A549 (cell line): ENCODE measurements at regions not wholly inside any gene's neighbourhood (a gene's known extent, or its start where the extent isn't known, plus 50 kb on each side); places are given as distances from the start of the nearest gene placed in this dataset.

ENCODE experiments used
- ATAC-seq, 2 experiments: fragments of 200-7000 bp in 1 of 2; fragments of >200 bp in 1 of 2; cut with Nextera tagmentation in 1 of 2; cut with Tn5 transposase in 1 of 2; 3 replicates each; pipeline versions ENCODE4 v1.8.0 to v1.9.1; 2018 to 2020; ENCODE audit warnings: mild to moderate bottlenecking in 1 of 2, moderate library complexity in 1 of 2
- CTCF ChIA-PET: fragments of 300-600 bp; sonication (Branson Sonifier 250); formaldehyde crosslinking; extraction: SDS; loops from one replicate; lab custom pipeline; 2021; ENCODE audit warnings: antibody characterized with exemption, inconsistent platforms; lab: Yijun Ruan, JAX
- POLR2A ChIA-PET: fragments of 350-600 bp; formaldehyde crosslinking; extraction: SDS; loops from one replicate; lab custom pipeline; 2021; ENCODE audit warnings: antibody characterized with exemption, inconsistent platforms; lab: Yijun Ruan, JAX
- DNase-seq, 2 experiments: peaks; one replicate each; pipeline versions ENCODE4 v3.0.0 to v3.0.0-alpha.2; 2011 to 2016; ENCODE audit warnings: low read depth in 1 of 2, low spot score in 1 of 2
- FAIRE-seq: peaks from 2 replicates; lab custom pipeline; 2011; peaks lifted over from hg19 to GRCh38; lab: Jason Lieb, UNC
- H3K27ac ChIP-seq, 2 experiments: fragments of >200 bp; sonication (Bioruptor Twin); formaldehyde crosslinking; 3 replicates each; pipeline ENCODE4 v1.5.1; 2016 to 2017
- H3K4me1 ChIP-seq: fragments of >200 bp; sonication (Bioruptor Twin); formaldehyde crosslinking; 3 replicates; pipeline ENCODE4 v1.6.1; 2016
- H3K4me2 ChIP-seq: fragments of >200 bp; sonication (Bioruptor Twin); formaldehyde crosslinking; 3 replicates; pipeline ENCODE4 v1.6.1; 2016
- H3K4me3 ChIP-seq: fragments of >200 bp; sonication (Bioruptor Twin); formaldehyde crosslinking; 3 replicates; pipeline ENCODE4 v1.5.1; 2016
- H3K9me3 ChIP-seq: fragments of >200 bp; sonication (Bioruptor Twin); formaldehyde crosslinking; 3 replicates; pipeline ENCODE4 v1.6.1; 2016
- BHLHE40 ChIP-seq: IDR thresholded peaks from 2 replicates; pipeline ENCODE4 v1.6.1; 2012; ENCODE audit warnings: low read depth, low read length, inconsistent platforms
- CBX2 ChIP-seq: fragments of 200-600 bp; sonication (generic); IDR thresholded peaks from 2 replicates; pipeline ENCODE4 v1.6.1; 2016; ENCODE audit warnings: low read depth, mild to moderate bottlenecking, borderline replicate concordance
- CBX8 ChIP-seq: fragments of 200-600 bp; sonication (generic); IDR thresholded peaks from 2 replicates; pipeline ENCODE4 v1.6.1; 2016
- CTCF ChIP-seq: fragments of >200 bp; sonication (Bioruptor Twin); formaldehyde crosslinking; IDR thresholded peaks from 3 replicates; pipeline ENCODE4 v1.5.1; 2016
- EHMT2 ChIP-seq: fragments of 200-600 bp; sonication (generic); IDR thresholded peaks from 2 replicates; pipeline ENCODE4 v1.6.1; 2016; ENCODE audit warnings: antibody characterized with exemption, low read depth, mild to moderate bottlenecking, moderate library complexity
- ELK1 ChIP-seq: fragments of 150-350 bp; IDR thresholded peaks from 2 replicates; pipeline ENCODE4 v1.6.1; 2014; ENCODE audit warnings: low read depth, mild to moderate bottlenecking, low read length
- FOSB ChIP-seq: fragments of 250-450 bp; sonication (Bioruptor Pico); IDR thresholded peaks from 2 replicates; pipeline ENCODE4 v1.5.0; 2020; ENCODE audit warnings: mild to moderate bottlenecking, moderate library complexity
- FOSL2 ChIP-seq, 2 experiments: fragments of 450-650 bp in 1 of 2; fragments of >200 bp in 1 of 2; sonication (Bioruptor Twin) in 1 of 2; formaldehyde crosslinking; IDR thresholded peaks; 2 replicates each; pipeline versions ENCODE4 v1.5.0 to v1.6.1; 2016 to 2020; ENCODE audit warnings: mild to moderate bottlenecking in 1 of 2, moderate library complexity in 1 of 2
- FOXS1 ChIP-seq: fragments of 250-450 bp; sonication (Bioruptor Pico); IDR thresholded peaks from 2 replicates; pipeline ENCODE4 v1.5.0; 2020; ENCODE audit warnings: mild to moderate bottlenecking, moderate library complexity
- HES2 ChIP-seq: fragments of >200 bp; sonication (Bioruptor Twin); formaldehyde crosslinking; IDR thresholded peaks from 2 replicates; pipeline ENCODE4 v1.6.1; 2016
- HMGXB4 ChIP-seq: fragments of 250-450 bp; sonication (Bioruptor Pico); IDR thresholded peaks from 2 replicates; pipeline ENCODE4 v1.5.0; 2021; ENCODE audit warnings: mild to moderate bottlenecking, moderate library complexity, borderline replicate concordance
- HOXB13 ChIP-seq: fragments of 250-450 bp; sonication (Bioruptor Pico); IDR thresholded peaks from 2 replicates; pipeline ENCODE4 v1.5.0; 2020; ENCODE audit warnings: low read depth, mild to moderate bottlenecking, moderate library complexity
- HOXB5 ChIP-seq: fragments of 250-450 bp; sonication (Bioruptor Pico); IDR thresholded peaks from 2 replicates; pipeline ENCODE4 v1.5.0; 2020; ENCODE audit warnings: mild to moderate bottlenecking, moderate library complexity
- JUNB ChIP-seq: fragments of >200 bp; sonication (Bioruptor Twin); formaldehyde crosslinking; IDR thresholded peaks from 2 replicates; pipeline ENCODE4 v1.6.1; 2016
- KDM1A ChIP-seq: fragments of 200-600 bp; sonication (generic); IDR thresholded peaks from 2 replicates; pipeline ENCODE4 v1.6.1; 2016; ENCODE audit warnings: low read depth, mild to moderate bottlenecking
- KDM5A ChIP-seq: fragments of 200-600 bp; sonication (generic); IDR thresholded peaks from 2 replicates; pipeline ENCODE4 v1.6.1; 2016; ENCODE audit warnings: antibody characterized with exemption, mild to moderate bottlenecking
- MAZ ChIP-seq: fragments of 150-350 bp; IDR thresholded peaks from 2 replicates; pipeline ENCODE4 v1.6.1; 2014; ENCODE audit warnings: antibody characterized with exemption, low read depth, low read length, borderline replicate concordance
- MYC ChIP-seq: IDR thresholded peaks from 2 replicates; pipeline ENCODE4 v1.6.1; 2012; ENCODE audit warnings: mild to moderate bottlenecking, inconsistent platforms, low read length, improper control_type of control experiment, borderline replicate concordance
- NPAS2 ChIP-seq: fragments of 250-450 bp; sonication (Bioruptor Pico); IDR thresholded peaks from 2 replicates; pipeline ENCODE4 v1.8.0; 2022; ENCODE audit warnings: mild to moderate bottlenecking, moderate library complexity, borderline replicate concordance
- NR3C1 ChIP-seq: fragments of >200 bp; sonication (Bioruptor Twin); formaldehyde crosslinking; IDR thresholded peaks from 3 replicates; pipeline ENCODE4 v1.6.1; 2017
- PHF8 ChIP-seq: fragments of 200-600 bp; sonication (generic); IDR thresholded peaks from 2 replicates; pipeline ENCODE4 v1.6.1; 2016; ENCODE audit warnings: low read depth, mild to moderate bottlenecking, antibody characterized with exemption, moderate library complexity, borderline replicate concordance
- RAD21 ChIP-seq, 2 experiments: fragments of >200 bp in 1 of 2; sonication (Bioruptor Twin) in 1 of 2; formaldehyde crosslinking in 1 of 2; IDR thresholded peaks in 1 of 2; conservative IDR thresholded peaks in 1 of 2; 2 replicates in 1 of 2; 3 replicates in 1 of 2; pipeline ENCODE4 v1.6.1; 2012 to 2018; ENCODE audit warnings: inconsistent platforms in 1 of 2
- RARB ChIP-seq: fragments of 250-450 bp; sonication (Bioruptor Pico); IDR thresholded peaks from 2 replicates; pipeline ENCODE4 v1.8.0; 2021; ENCODE audit warnings: mild to moderate bottlenecking, moderate library complexity
- RCOR1 ChIP-seq: fragments of 150-350 bp; IDR thresholded peaks from 2 replicates; pipeline ENCODE4 v1.6.1; 2014; ENCODE audit warnings: antibody characterized with exemption, low read length, low read depth
- TFCP2L1 ChIP-seq: fragments of 250-450 bp; sonication (Bioruptor Pico); IDR thresholded peaks from 2 replicates; pipeline ENCODE4 v1.5.0; 2021; ENCODE audit warnings: mild to moderate bottlenecking
- ZC3H11A ChIP-seq: fragments of 450-650 bp; IDR thresholded peaks from 2 replicates; pipeline ENCODE4 v1.6.1; 2014; ENCODE audit warnings: antibody characterized with exemption, mild to moderate bottlenecking
- WGBS: methylation state at CpG from one replicate; pipeline ENCODE4 v1.1.6; 2017; ENCODE audit errors: missing lambda C conversion rate; 5-methylcytosine and 5-hydroxymethylcytosine counted together

GRCh38 chr16:5459863-5460262 lies 362.3 kb upstream of the EEF2KMT start:
- whole genome bisulfite sequencing: 5% methylated on average over 6 of the region's 6 CpGs
- FAIRE-seq (no peak), DNase-seq (no peak), ATAC-seq (no peak)
- TF ChIP-seq NPAS2 (CRISPR knock-in tag): no peak
- TF ChIP-seq RARB (CRISPR knock-in tag): no peak
- TF ChIP-seq CBX2: no peak
- TF ChIP-seq FOSL2 (IDR thresholded peaks at IDR 0.05): no peak
- TF ChIP-seq FOSL2 (CRISPR knock-in tag; IDR thresholded peaks at IDR 0.05): no peak
- TF ChIP-seq RCOR1: no peak
- TF ChIP-seq BHLHE40: no peak
- TF ChIP-seq FOXS1 (CRISPR knock-in tag): no peak
- TF ChIP-seq NR3C1: no peak
- TF ChIP-seq FOSB (CRISPR knock-in tag): no peak
- no peak for TF ChIP-seq MYC
- no peak for TF ChIP-seq CBX8
- no peak for TF ChIP-seq TFCP2L1 (CRISPR knock-in tag)
- Histone ChIP-seq H3K4me1 (no peaks in the 10 kb centered on the region), H3K4me2 (no peak overlapping the region), H3K27ac (no peak overlapping the region), H3K4me3 (no peak overlapping the region), H3K9me3 (no peaks in the 10 kb centered on the region)
- ChIA-PET POLR2A (no interaction called here), CTCF (no interaction called here)

- no peak overlapping the region for H3K27ac ChIP-seq
- no peak for FAIRE-seq
- ChIA-PET POLR2A (no interaction called here), CTCF (no interaction called here)
- no peaks in the 10 kb centered on the region for H3K9me3 ChIP-seq
- H3K4me3 ChIP-seq: no peak overlapping the region
- no peak for ATAC-seq
- H3K4me1 ChIP-seq: no peaks in the 10 kb centered on the region
- no peak for DNase-seq
- no peak for TF ChIP-seq MAZ
- TF ChIP-seq KDM5A: no peak
- no peak for TF ChIP-seq HMGXB4 (CRISPR knock-in tag)
- no peak for TF ChIP-seq FOSL2 (IDR thresholded peaks at IDR 0.05)
- no peak for TF ChIP-seq FOSL2 (CRISPR knock-in tag; IDR thresholded peaks at IDR 0.05)
- TF ChIP-seq EHMT2: no peak
- no peak for TF ChIP-seq NR3C1
- TF ChIP-seq ELK1: no peak
- TF ChIP-seq HES2: no peak
- TF ChIP-seq ZC3H11A: no peak
- no peak for TF ChIP-seq KDM1A
- TF ChIP-seq HOXB5 (CRISPR knock-in tag): no peak
- TF ChIP-seq PHF8: no peak
- no peak for TF ChIP-seq RAD21 (conservative IDR thresholded peaks at IDR 0.05 in 1 of 2, IDR thresholded peaks at IDR 0.05 in 1 of 2)
- no peak for TF ChIP-seq JUNB
- no peak for TF ChIP-seq HOXB13
- no peak for TF ChIP-seq CTCF
- H3K4me2 ChIP-seq: no peak overlapping the region
- 33% methylated on average over 1 of the region's 1 CpG for WGBS
Measured at GRCh38 chr16:5455110-5455509, 357.5 kb upstream of the EEF2KMT start.
